PC-3 (cell line): ENCODE measurements at regions not wholly inside any gene's neighbourhood (a gene's known extent, or its start where the extent isn't known, plus 50 kb on each side); places are given as distances from the start of the nearest gene placed in this dataset.
A peak's percentile ranks its signal among the peaks of the same experiment; 100 is the strongest.

Experiments used
- ATAC-seq: fragments of 200-7000 bp; cut with Tn5 transposase; 2 replicates; pipeline ENCODE4 v1.9.1; 2020; ENCODE audit warnings: mild to moderate bottlenecking, moderate library complexity
- BruUV-seq: library from RNA; stranded (reverse); fragments of 400-500 nt; replicated peaks from 2 replicates; lab custom pipeline; 2021; lab: Mats Ljungman, UMichigan
- CTCF ChIA-PET: fragments of 300-600 bp; sonication (Branson Sonifier 250); formaldehyde crosslinking; loops from one replicate; lab custom pipeline; 2022; ENCODE audit warnings: antibody characterized with exemption; lab: Charles Lee
- POLR2A ChIA-PET: fragments of 300-600 bp; sonication (Branson Sonifier 250); formaldehyde crosslinking; loops from one replicate; lab custom pipeline; 2022; ENCODE audit warnings: antibody characterized with exemption; ENCODE audit not compliant: unreplicated experiment; lab: Charles Lee
- DNase-seq: peaks from one replicate; pipeline ENCODE4 v3.0.0-alpha.2; 2015
- H2AFZ ChIP-seq: fragments of 300-600 bp; sonication (generic); 2 replicates; pipeline ENCODE4 v1.6.0; 2016; ENCODE audit warnings: antibody characterized with exemption, low read length
- H3F3A ChIP-seq: fragments of 300-600 bp; sonication (generic); one replicate; pipeline ENCODE4 v1.6.0; 2017; ENCODE audit warnings: antibody characterized with exemption, low read length, control low read depth, mild to moderate bottlenecking; ENCODE audit not compliant: unreplicated experiment
- H3K27ac ChIP-seq: fragments of 300-600 bp; sonication (generic); 2 replicates; pipeline ENCODE4 v1.5.1; 2016; ENCODE audit warnings: mild to moderate bottlenecking, low read length
- H3K27me3 ChIP-seq: fragments of 300-600 bp; sonication (generic); 2 replicates; pipeline ENCODE4 v1.6.1; 2016; ENCODE audit warnings: low read length, mixed read lengths
- H3K36me3 ChIP-seq: fragments of 300-600 bp; sonication (generic); 2 replicates; pipeline ENCODE4 v1.6.1; 2016; ENCODE audit warnings: low read depth, mixed run types, low read length, mixed read lengths
- H3K4me1 ChIP-seq: fragments of 300-600 bp; sonication (generic); 2 replicates; pipeline ENCODE4 v1.5.1; 2016; ENCODE audit warnings: low read length; ENCODE audit not compliant: insufficient read depth
- H3K4me2 ChIP-seq: fragments of 300-600 bp; sonication (generic); 2 replicates; pipeline ENCODE4 v1.6.0; 2016; ENCODE audit warnings: low read length
- H3K4me3 ChIP-seq: fragments of 300-600 bp; sonication (generic); 2 replicates; pipeline ENCODE4 v1.5.1; 2016; ENCODE audit warnings: mild to moderate bottlenecking, low read length, mixed read lengths
- H3K79me2 ChIP-seq: fragments of 300-600 bp; sonication (generic); 2 replicates; pipeline ENCODE4 v1.6.1; 2017; ENCODE audit warnings: low read length, mixed read lengths
- H3K9ac ChIP-seq: fragments of 300-600 bp; sonication (generic); 2 replicates; pipeline ENCODE4 v1.6.0; 2016; ENCODE audit warnings: mild to moderate bottlenecking, low read length
- H3K9me2 ChIP-seq: fragments of 300-600 bp; sonication (generic); replicated peaks from 2 replicates; pipeline ENCODE4 v1.6.1; 2016; ENCODE audit warnings: mixed run types, low read length, mixed read lengths
- H3K9me3 ChIP-seq: fragments of 300-600 bp; sonication (generic); 2 replicates; pipeline ENCODE4 v1.6.1; 2016; ENCODE audit warnings: low read length, mixed read lengths
- H4K20me1 ChIP-seq: fragments of 300-600 bp; sonication (generic); 2 replicates; pipeline ENCODE4 v1.6.1; 2016; ENCODE audit warnings: low read length, mixed read lengths
- EZH2 ChIP-seq: fragments of 300-600 bp; sonication (generic); IDR thresholded peaks from one replicate; pipeline ENCODE4 v1.6.1; 2017; ENCODE audit warnings: antibody characterized with exemption, mild to moderate bottlenecking, low read length; ENCODE audit not compliant: unreplicated experiment
- EZH2phosphoT487 ChIP-seq: fragments of 300-600 bp; sonication (generic); IDR thresholded peaks from 2 replicates; pipeline ENCODE4 v1.6.1; 2018; ENCODE audit warnings: mild to moderate bottlenecking, antibody characterized with exemption, low read length, borderline replicate concordance
- intact Hi-C: fragments of 100-400 bp; cut with micrococcal nuclease; formaldehyde crosslinking; loops from 2 replicates; pipeline ENCODE4 v1.9.0; 2023
- TF ChIP-seq, protein P1 (sequence below): fragments of 300-600 bp; sonication (generic); conservative IDR thresholded peaks from 2 replicates; pipeline ENCODE4 v1.5.1; 2017; ENCODE audit warnings: antibody characterized with exemption, low read depth, mild to moderate bottlenecking, low read length

DNA sequence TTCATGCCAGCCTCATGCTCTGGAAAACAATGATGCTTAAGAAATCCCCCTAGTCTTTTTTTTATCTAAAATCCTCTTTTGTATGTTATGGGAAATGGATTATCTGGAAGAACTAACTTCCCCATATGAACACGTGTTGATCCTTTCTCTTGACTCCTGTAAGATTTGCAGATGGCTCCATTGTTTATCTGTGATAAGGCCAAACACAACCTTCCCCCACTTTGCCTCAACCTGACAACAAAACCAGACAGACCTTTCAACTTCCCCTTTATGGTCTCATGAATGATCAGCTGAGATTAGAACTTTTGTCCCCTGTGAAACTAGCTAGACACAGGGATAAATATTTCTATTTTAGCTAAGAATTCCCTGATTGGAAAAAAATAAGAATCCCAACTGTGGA is 828.0 kb upstream of the CDH2 start:
- ChIA-PET POLR2A (no interaction called here), CTCF (no interaction called here)
- no peak for ATAC-seq
- Histone ChIP-seq H3K9me3 (no peaks in the 10 kb centered on the region), H3F3A (no peaks in the 10 kb centered on the region), H3K27ac (no peak overlapping the region), H3K79me2 (no peaks in the 10 kb centered on the region), H2AFZ (no peak overlapping the region), H3K36me3 (no peaks in the 10 kb centered on the region), H3K9ac (no peak overlapping the region), H3K4me2 (no peak overlapping the region), H3K27me3 (no peaks in the 10 kb centered on the region), H4K20me1 (no peaks in the 10 kb centered on the region), H3K9me2 (no peaks in the 10 kb centered on the region), H3K4me3 (no peak overlapping the region), H3K4me1 (no peaks in the 10 kb centered on the region)
- BruUV-seq = no TSS peak
- TF ChIP-seq, protein P1, sequence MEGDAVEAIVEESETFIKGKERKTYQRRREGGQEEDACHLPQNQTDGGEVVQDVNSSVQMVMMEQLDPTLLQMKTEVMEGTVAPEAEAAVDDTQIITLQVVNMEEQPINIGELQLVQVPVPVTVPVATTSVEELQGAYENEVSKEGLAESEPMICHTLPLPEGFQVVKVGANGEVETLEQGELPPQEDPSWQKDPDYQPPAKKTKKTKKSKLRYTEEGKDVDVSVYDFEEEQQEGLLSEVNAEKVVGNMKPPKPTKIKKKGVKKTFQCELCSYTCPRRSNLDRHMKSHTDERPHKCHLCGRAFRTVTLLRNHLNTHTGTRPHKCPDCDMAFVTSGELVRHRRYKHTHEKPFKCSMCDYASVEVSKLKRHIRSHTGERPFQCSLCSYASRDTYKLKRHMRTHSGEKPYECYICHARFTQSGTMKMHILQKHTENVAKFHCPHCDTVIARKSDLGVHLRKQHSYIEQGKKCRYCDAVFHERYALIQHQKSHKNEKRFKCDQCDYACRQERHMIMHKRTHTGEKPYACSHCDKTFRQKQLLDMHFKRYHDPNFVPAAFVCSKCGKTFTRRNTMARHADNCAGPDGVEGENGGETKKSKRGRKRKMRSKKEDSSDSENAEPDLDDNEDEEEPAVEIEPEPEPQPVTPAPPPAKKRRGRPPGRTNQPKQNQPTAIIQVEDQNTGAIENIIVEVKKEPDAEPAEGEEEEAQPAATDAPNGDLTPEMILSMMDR = no peak
- TF ChIP-seq EZH2 = no peak
- no peak for TF ChIP-seq EZH2phosphoT487
- DNase-seq = no peak
- intact Hi-C loops = no loop called here

DNA sequence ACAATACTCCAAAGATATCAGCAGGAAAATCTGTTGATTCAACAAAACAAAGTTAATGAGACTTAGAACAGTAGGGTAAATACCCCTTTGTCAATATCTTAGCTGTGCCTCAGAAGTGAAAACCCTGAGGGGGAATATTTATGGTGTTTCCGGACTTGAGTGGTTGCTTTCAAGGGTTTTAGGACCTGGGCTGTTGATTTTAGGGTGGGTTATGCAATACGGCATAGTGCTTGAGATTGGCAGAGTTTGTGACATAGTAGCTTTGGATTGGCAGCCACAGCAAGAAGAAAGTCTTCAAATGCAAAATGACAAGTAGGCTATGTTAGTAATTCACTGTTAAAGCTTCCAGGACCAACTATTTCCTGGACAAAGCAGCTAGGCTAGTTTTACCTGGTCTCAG is 826.3 kb upstream of the CDH2 start:
- no peaks in the 10 kb centered on the region for H3F3A ChIP-seq
- H2AFZ ChIP-seq = no peak overlapping the region
- H3K79me2 ChIP-seq = no peaks in the 10 kb centered on the region
- ChIA-PET POLR2A (no interaction called here), CTCF (no interaction called here)
- H3K27me3 ChIP-seq = no peaks in the 10 kb centered on the region
- intact Hi-C loops = no loop called here
- no peaks in the 10 kb centered on the region for H3K9me3 ChIP-seq
- peak; percentile 51 for DNase-seq
- TF ChIP-seq, protein P1 = no peak
- TF ChIP-seq EZH2phosphoT487 = no peak
- TF ChIP-seq EZH2 = no peak
- H3K36me3 ChIP-seq = no peaks in the 10 kb centered on the region
- H3K4me3 ChIP-seq = no peak overlapping the region
- no peak overlapping the region for H3K4me2 ChIP-seq
- ATAC-seq = no peak
- no peaks in the 10 kb centered on the region for H3K4me1 ChIP-seq
- H3K27ac ChIP-seq = no peak overlapping the region
- no peaks in the 10 kb centered on the region for H3K9me2 ChIP-seq
- no peak overlapping the region for H3K9ac ChIP-seq
- H4K20me1 ChIP-seq = no peaks in the 10 kb centered on the region
- no TSS peak for BruUV-seq

DNA sequence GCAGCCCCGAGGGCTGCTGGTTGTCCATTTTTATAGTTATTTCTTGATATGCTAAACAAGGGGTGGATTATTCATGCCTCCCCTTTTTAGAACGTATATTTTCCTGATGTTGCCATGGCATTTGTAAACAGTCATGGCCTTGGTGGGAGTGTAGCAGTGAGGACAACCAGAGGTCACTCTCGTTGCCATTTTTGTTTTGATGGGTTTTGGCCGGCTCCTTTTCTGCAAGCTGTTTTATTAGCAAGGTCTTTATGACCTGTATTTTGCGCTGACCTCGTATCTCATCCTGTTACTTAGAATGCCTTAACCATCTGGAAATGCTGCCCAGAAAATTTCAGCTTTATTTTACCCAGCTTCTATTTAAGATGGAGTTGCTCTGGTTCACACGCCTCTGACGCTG is 825.8 kb upstream of the CDH2 start:
- no peaks in the 10 kb centered on the region for H3K9me2 ChIP-seq
- H3K9me3 ChIP-seq = no peaks in the 10 kb centered on the region
- BruUV-seq = no TSS peak
- H3K27me3 ChIP-seq = no peaks in the 10 kb centered on the region
- H4K20me1 ChIP-seq = no peaks in the 10 kb centered on the region
- ATAC-seq (no peak), DNase-seq (no peak)
- ChIA-PET POLR2A (no interaction called here), CTCF (no interaction called here)
- no peaks in the 10 kb centered on the region for H3K4me1 ChIP-seq
- H3K27ac ChIP-seq = no peak overlapping the region
- TF ChIP-seq EZH2phosphoT487 = no peak
- TF ChIP-seq, protein P1 = no peak
- no peak for TF ChIP-seq EZH2
- H3K79me2 ChIP-seq = no peaks in the 10 kb centered on the region
- no peak overlapping the region for H3K9ac ChIP-seq
- no peaks in the 10 kb centered on the region for H3F3A ChIP-seq
- no peak overlapping the region for H2AFZ ChIP-seq
- H3K36me3 ChIP-seq = no peaks in the 10 kb centered on the region
- intact Hi-C loops = no loop called here
- no peak overlapping the region for H3K4me2 ChIP-seq
- no peak overlapping the region for H3K4me3 ChIP-seq
